ENCODE measurements at regions not wholly inside any gene's neighbourhood (a gene's known extent, or its start where the extent isn't known, plus 50 kb on each side); places are given as distances from the start of the nearest gene placed in this dataset.

DNA sequence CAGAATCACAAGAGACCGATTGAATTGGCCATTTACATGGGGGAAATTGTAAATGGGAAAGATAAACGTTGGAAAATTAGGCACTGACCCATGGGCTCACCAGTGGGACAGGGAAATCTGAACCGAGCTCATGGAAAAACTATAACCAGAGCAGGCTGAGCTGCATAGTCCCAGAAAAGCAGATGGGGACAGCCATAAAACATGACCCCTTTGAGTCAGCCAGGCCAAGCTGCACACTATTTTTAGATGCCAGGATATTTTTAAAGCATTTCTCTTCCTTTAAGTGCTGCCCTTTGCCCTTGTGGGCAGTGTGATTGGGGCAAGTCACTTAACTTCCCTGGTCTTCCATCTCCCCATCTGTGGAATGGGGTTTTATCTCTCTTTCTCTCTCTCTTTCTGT is 184.1 kb downstream of the FOXD2 start:
- CTCF ChIA-PET = no interaction called here
- TF ChIP-seq, protein P1, sequence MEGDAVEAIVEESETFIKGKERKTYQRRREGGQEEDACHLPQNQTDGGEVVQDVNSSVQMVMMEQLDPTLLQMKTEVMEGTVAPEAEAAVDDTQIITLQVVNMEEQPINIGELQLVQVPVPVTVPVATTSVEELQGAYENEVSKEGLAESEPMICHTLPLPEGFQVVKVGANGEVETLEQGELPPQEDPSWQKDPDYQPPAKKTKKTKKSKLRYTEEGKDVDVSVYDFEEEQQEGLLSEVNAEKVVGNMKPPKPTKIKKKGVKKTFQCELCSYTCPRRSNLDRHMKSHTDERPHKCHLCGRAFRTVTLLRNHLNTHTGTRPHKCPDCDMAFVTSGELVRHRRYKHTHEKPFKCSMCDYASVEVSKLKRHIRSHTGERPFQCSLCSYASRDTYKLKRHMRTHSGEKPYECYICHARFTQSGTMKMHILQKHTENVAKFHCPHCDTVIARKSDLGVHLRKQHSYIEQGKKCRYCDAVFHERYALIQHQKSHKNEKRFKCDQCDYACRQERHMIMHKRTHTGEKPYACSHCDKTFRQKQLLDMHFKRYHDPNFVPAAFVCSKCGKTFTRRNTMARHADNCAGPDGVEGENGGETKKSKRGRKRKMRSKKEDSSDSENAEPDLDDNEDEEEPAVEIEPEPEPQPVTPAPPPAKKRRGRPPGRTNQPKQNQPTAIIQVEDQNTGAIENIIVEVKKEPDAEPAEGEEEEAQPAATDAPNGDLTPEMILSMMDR (conservative IDR thresholded peaks at IDR 0.05; ENCODE audit: low read depth) = no peak
- POLR2A ChIA-PET (ENCODE audit: low non-redundant PET) = no interaction called here
- DNase-seq (ENCODE audit: low spot score) = no peak
- no peak overlapping the region for H3K27ac ChIP-seq

DNA sequence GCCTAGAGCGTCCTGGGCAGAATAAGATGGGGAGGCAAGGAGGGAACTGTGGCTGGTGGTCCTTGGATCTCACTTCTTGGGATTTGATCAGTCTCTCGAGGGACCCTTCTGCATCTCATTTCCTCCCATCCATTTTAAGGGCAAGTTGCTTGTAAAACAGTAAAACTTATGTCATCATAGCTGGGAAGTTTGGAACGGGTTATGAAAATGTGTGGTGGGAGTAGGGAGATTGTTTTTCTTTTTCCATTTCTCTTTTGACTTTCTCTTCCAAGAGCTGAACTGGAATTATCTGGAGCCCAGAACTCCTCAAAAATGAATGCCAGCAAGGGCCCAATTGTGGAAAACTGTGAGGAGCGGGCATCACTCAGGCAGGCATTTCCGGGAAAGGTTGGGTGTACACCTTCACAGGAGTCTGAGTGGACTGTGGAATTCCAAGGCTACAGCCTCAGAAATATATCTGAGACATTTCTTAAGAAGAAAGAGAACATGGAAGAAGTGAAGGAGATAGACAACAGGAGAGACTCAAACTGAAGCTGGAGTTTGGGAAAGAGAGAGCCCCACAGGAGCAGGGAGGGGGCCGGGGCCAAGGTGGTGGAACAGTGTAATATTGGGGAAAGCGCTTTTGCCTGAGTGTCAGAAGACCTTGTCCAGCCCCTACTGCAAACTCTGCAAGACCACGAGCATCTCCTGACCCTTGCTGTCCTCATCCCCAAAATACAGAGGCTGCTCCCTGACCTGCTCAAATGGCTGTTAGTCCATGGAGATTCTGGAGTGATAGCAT is 185.1 kb downstream of the FOXD2 start:
- DNase-seq (ENCODE audit: low spot score) = no peak
- TF ChIP-seq, protein P1 (conservative IDR thresholded peaks at IDR 0.05; ENCODE audit: low read depth) = no peak
- CTCF ChIA-PET = interaction anchor here (0.6 kb wide), 1 partner anchor 94 kb away, joined by 3 read pairs; no protein-coding TSS in a partner anchor
- POLR2A ChIA-PET (ENCODE audit: low non-redundant PET) = no interaction called here
- H3K27ac ChIP-seq = no peak overlapping the region

DNA sequence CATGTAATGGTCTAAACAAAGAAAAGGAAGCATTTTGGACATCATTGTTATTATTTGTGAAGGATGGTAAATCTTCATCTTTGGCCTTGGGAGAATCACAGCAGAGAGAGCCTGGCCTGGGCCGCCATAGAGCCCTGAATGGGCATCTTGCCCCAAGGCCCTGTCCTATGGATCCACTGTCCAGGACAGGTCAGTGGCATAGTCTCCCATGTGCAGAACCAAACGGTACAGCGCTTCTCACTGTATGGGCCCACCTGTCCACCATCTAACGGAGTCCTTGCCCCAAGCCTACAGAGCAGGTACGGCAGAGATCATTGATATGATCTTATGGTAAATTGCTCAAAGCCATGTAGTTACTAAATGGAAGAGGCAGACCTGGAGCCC is 185.7 kb downstream of the FOXD2 start:
- H3K27ac ChIP-seq = no peak overlapping the region
- CTCF ChIA-PET = no interaction called here
- TF ChIP-seq, protein P1 (conservative IDR thresholded peaks at IDR 0.05; ENCODE audit: low read depth) = no peak
- POLR2A ChIA-PET (ENCODE audit: low non-redundant PET) = no interaction called here
- DNase-seq (ENCODE audit: low spot score) = no peak

DNA sequence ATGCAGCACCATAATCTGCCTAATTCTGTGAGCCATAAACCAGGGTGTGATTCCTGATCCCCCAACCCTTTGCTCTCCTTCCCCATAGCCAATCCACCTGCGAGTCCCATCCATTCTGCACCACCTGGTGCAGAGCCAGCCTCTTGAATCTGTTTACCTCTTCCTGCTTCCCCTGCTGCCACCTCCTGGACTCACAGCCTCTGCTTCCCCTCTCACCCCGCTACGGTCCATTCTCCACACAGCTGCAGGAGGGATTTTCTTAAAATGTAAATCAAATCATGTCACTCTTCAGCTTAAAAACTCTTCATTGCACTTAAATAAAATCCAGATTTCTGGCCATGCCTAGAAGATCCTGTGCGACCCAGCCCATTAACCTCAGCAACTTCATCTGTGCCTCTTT is 186.7 kb downstream of the FOXD2 start:
- peak; percentile 42 for DNase-seq (ENCODE audit: low spot score)
- CTCF ChIA-PET = interaction anchor here (0.7 to 0.8 kb wide), 3 partner anchors 18 to 194 kb away, joined by 4 to 8 read pairs (median 8); no protein-coding TSS in a partner anchor

DNA sequence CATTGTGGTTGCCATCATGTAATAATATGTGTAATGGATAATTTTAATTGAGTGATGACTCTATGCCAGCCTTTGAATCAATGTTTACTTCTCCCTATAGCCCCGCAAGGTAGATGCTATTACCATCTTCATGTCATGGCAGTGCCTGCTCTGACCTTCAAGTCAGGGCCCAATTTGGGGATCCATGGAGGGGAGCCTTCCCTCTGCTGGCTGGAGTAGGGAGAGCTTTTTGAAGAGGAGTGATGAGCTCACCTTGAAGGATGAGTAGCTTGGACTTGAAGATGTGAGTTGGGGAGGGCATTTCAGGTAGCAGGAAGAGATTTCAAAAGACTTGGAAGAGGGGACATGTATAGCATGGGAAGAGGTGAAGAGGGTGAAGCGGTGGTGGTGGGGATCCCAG is 189.2 kb downstream of the FOXD2 start:
- DNase-seq (ENCODE audit: low spot score) = no peak
- POLR2A ChIA-PET (ENCODE audit: low non-redundant PET) = no interaction called here
- TF ChIP-seq, protein P1 (conservative IDR thresholded peaks at IDR 0.05; ENCODE audit: low read depth) = no peak
- CTCF ChIA-PET = no interaction called here
- no peak overlapping the region for H3K27ac ChIP-seq

More for the DNA sequence above, 186.7 kb downstream of the FOXD2 start:
- TF ChIP-seq, protein P1 (conservative IDR thresholded peaks at IDR 0.05; ENCODE audit: low read depth) = no peak
- POLR2A ChIA-PET (ENCODE audit: low non-redundant PET) = no interaction called here
- no peak overlapping the region for H3K27ac ChIP-seq

DNA sequence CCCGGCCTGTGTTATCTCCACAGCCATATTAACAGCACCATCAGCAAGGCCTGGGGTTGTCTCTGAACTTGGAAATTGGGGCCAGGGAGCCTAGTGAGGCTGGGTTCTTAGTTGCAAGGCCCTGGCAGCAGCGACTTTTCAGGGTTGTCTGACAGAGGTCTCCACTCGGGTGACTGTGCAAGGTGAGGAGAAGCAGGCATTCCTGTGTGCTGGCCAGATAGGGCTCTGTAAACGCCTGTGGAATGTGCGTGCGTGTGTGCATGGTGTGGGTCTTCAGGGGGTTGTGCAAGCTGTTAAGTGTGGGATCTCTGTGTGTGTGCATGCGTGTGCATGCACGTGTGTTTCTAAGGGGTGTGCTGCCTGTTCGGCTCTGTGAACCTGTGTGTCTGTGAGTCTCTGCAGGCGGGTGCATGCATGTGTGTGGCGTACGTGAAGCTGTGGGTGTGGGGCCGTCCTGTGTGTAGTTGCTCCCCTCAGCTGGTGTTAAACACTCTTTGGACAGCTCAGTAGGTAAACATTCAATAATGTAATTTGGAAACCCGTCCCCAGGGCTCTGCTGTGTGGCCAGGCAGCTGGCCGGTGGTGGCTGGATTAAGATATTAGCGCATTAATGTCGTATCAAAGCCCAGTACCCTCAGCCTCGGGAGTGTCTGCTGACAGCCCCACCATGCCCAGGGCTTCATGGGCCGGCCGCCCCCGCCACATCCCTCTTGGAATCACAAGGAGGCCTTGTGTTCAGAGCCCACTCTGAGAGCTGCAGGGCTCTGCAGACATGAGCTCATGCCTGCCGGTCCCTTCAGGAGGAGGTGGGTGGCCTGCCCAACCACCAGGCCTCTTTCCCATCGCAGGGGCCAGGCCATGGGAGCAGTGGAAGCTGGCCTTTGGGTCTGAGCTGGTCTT is 189.9 kb downstream of the FOXD2 start:
- ChIA-PET POLR2A (ENCODE audit: low non-redundant PET) (interaction anchor here (0.6 kb wide), 1 partner anchor 78 kb away, joined by 5 read pairs; no protein-coding TSS in a partner anchor), CTCF (no interaction called here)
- DNase-seq (ENCODE audit: low spot score) = no peak
- TF ChIP-seq, protein P1 (conservative IDR thresholded peaks at IDR 0.05; ENCODE audit: low read depth) = no peak
- H3K27ac ChIP-seq = no peak overlapping the region

Measured in RWPE1 (cell line).